GM12872 (cell line): ENCODE measurements at regions not wholly inside any gene's neighbourhood (a gene's known extent, or its start where the extent isn't known, plus 50 kb on each side); places are given as distances from the start of the nearest gene placed in this dataset.

Experiments used
- CTCF ChIP-seq: IDR thresholded peaks from 3 replicates; pipeline ENCODE4 v1.5.1; 2011; ENCODE audit warnings: low read depth, mild to moderate bottlenecking, low read length, moderate library complexity; ENCODE audit not compliant: insufficient read depth

- TF ChIP-seq CTCF = no peak
Measured at GRCh38 chr6:68458447-68458846, 176.6 kb upstream of the ADGRB3 start.

GRCh38 chr6:68447112-68447511 is 188.0 kb upstream of the ADGRB3 start:
- TF ChIP-seq CTCF = no peak

- no peak for TF ChIP-seq CTCF
Measured at GRCh38 chr6:68445926-68446325, 189.2 kb upstream of the ADGRB3 start.

- no peak for TF ChIP-seq CTCF
Measured at GRCh38 chr6:68443704-68444103, 191.4 kb upstream of the ADGRB3 start.

GRCh38 chr6:68427630-68428029 is 207.5 kb upstream of the ADGRB3 start:
- TF ChIP-seq CTCF = no peak

- no peak for TF ChIP-seq CTCF
Measured at GRCh38 chr6:68410021-68410420, 225.1 kb upstream of the ADGRB3 start.

GRCh38 chr6:68400396-68400795 is 234.7 kb upstream of the ADGRB3 start:
- peak; percentile 37; the same call in 1 of the 3 replicates for TF ChIP-seq CTCF

GRCh38 chr6:68391953-68392352 is 243.1 kb upstream of the ADGRB3 start:
- no peak for TF ChIP-seq CTCF
